ENCODE measurements at regions not wholly inside any gene's neighbourhood (a gene's known extent, or its start where the extent isn't known, plus 50 kb on each side); places are given as distances from the start of the nearest gene placed in this dataset.
A peak's percentile ranks its signal among the peaks of the same experiment; 100 is the strongest.

DNA sequence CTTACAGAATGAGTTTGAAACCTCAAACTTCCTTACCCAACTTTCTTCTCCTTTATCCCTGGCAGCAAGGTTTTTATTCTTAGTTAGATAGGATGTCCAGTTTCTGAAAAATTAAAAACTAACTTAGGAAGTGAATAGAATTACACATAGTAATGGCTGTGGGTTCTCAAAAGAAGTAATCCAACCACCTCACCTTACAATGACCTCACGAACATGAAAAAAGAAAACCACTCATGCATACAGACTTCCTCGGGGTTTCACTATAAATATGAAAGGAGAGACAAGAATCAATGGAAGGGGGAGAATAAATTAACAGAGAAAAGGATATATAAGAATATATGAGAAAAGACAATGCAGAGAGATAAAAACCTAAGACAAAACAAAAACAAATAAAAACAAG is 1044.3 kb upstream of the KLHL29 start:
- Histone ChIP-seq H3K4me3 (no peak overlapping the region), H3K27ac (no peak overlapping the region), H3K27me3 (no peaks in the 10 kb centered on the region), H3K9me3 (no peaks in the 10 kb centered on the region), H3K4me1 (no peaks in the 10 kb centered on the region), H3K36me3 (no peaks in the 10 kb centered on the region)
- TF ChIP-seq, protein P1, sequence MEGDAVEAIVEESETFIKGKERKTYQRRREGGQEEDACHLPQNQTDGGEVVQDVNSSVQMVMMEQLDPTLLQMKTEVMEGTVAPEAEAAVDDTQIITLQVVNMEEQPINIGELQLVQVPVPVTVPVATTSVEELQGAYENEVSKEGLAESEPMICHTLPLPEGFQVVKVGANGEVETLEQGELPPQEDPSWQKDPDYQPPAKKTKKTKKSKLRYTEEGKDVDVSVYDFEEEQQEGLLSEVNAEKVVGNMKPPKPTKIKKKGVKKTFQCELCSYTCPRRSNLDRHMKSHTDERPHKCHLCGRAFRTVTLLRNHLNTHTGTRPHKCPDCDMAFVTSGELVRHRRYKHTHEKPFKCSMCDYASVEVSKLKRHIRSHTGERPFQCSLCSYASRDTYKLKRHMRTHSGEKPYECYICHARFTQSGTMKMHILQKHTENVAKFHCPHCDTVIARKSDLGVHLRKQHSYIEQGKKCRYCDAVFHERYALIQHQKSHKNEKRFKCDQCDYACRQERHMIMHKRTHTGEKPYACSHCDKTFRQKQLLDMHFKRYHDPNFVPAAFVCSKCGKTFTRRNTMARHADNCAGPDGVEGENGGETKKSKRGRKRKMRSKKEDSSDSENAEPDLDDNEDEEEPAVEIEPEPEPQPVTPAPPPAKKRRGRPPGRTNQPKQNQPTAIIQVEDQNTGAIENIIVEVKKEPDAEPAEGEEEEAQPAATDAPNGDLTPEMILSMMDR (IDR thresholded peaks at IDR 0.05) = no peak
- ATAC-seq (no peak), DNase-seq (no peak)
- intact Hi-C loops (cut with DNase I) = no loop called here

GRCh38 chr2:22347306-22347705 is 1037.7 kb upstream of the KLHL29 start:
- Histone ChIP-seq H3K4me3 (no peak overlapping the region), H3K27me3 (no peaks in the 10 kb centered on the region), H3K9me3 (no peaks in the 10 kb centered on the region), H3K27ac (no peak overlapping the region), H3K4me1 (no peaks in the 10 kb centered on the region), H3K36me3 (no peaks in the 10 kb centered on the region)
- ATAC-seq = no peak
- TF ChIP-seq, protein P1 (IDR thresholded peaks at IDR 0.05) = no peak
- intact Hi-C loops (cut with DNase I) = no loop called here
- DNase-seq = no peak

DNA sequence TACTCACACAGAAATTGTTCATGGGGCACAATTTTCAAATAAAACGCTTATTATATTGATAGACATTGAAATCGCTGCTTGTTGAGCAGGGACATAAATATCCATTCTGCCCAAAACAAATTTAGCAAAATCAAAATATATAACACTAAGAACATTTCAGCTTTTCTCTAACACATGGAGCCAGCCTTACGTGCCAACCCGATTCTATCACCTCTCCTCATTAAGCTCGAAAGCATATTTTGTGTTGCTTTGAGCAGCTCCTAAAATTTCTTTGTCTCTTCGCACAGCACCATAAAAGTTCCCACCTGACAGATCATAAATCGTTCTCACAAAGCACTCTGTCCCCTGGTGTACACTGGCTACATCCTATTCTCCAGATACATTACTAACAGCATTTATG is 1034.4 kb upstream of the KLHL29 start:
- H3K4me3 ChIP-seq = no peak overlapping the region
- TF ChIP-seq, protein P1 (IDR thresholded peaks at IDR 0.05) = no peak
- H3K4me1 ChIP-seq = no peaks in the 10 kb centered on the region
- no peaks in the 10 kb centered on the region for H3K36me3 ChIP-seq
- H3K27me3 ChIP-seq = no peaks in the 10 kb centered on the region
- no peak for DNase-seq
- intact Hi-C loops (cut with DNase I) = no loop called here
- no peak for ATAC-seq
- H3K27ac ChIP-seq = no peak overlapping the region
- no peaks in the 10 kb centered on the region for H3K9me3 ChIP-seq

DNA sequence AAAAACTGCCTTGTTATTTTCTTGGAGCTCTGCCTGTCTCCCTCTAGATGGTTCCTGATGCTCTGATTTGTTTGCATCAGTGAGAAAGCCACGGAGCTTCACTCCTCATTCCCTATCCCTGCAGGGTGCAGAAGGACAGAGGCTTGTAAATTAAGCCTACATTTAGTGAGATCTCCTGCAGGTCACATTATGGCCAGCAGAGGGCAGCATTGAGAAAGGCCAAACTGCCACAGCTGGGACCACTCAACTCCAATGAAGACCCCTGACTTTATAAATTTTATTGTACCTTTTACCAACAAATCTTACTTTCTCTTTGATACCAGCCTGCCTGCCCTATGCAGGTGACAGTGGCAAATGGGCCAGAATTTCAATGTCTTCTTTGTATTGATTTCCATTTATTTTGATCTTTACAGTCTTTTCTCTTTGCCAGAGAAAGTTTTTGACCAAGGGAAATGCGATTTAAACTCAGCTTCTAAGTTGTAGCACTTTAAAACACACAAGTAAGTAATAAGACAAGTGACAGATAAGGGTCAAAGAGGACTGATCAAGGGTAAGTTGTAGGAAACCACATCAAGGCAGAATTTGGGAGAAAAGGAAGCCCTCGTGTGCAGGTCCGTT is 1029.1 kb upstream of the KLHL29 start:
- Histone ChIP-seq H3K9me3 (no peaks in the 10 kb centered on the region), H3K27me3 (no peaks in the 10 kb centered on the region), H3K4me1 (peaks cover under 1 to 4% of the 10 kb centered on the region in 2 donors), H3K27ac (no peak overlapping the region), H3K4me3 (no peak overlapping the region), H3K36me3 (no peaks in the 10 kb centered on the region)
- DNase-seq (peak in 3 of 4 donors; percentile 39 to 62 (median 43)), ATAC-seq (peak; percentile 82)
- intact Hi-C loops (cut with DNase I) = no loop called here
- TF ChIP-seq, protein P1 (IDR thresholded peaks at IDR 0.05) = peak; percentile 62 to 83

- TF ChIP-seq, protein P1 (IDR thresholded peaks at IDR 0.05) = no peak
- H3K27ac ChIP-seq = no peak overlapping the region
- DNase-seq = no peak
- no peaks in the 10 kb centered on the region for H3K9me3 ChIP-seq
- no peaks in the 10 kb centered on the region for H3K27me3 ChIP-seq
- H3K4me1 ChIP-seq = peaks cover 4% of the 10 kb centered on the region in 2 donors
- H3K36me3 ChIP-seq = no peaks in the 10 kb centered on the region
- ATAC-seq = no peak
- no peak overlapping the region for H3K4me3 ChIP-seq
- intact Hi-C loops (cut with DNase I) = no loop called here
Measured at GRCh38 chr2:22359071-22359672, 1025.8 kb upstream of the KLHL29 start.
